ENCODE measurements at regions not wholly inside any gene's neighbourhood (a gene's known extent, or its start where the extent isn't known, plus 50 kb on each side); places are given as distances from the start of the nearest gene placed in this dataset.

GRCh38 chr13:62290542-62290941 is 874.9 kb upstream of the PCDH20 start:
- TF ChIP-seq CTCF (IDR thresholded peaks at IDR 0.05; ENCODE audit: low read depth, low read length), result no peak
- no peak for TF ChIP-seq EZH2phosphoT487 (IDR thresholded peaks at IDR 0.05; ENCODE audit: low read depth)
